GM18951 (cell line): ENCODE measurements at regions not wholly inside any gene's neighbourhood (a gene's known extent, or its start where the extent isn't known, plus 50 kb on each side); places are given as distances from the start of the nearest gene placed in this dataset.
"Not testable (repeated sequence)": the region's sequence is repeated elsewhere in the genome, so short reads cannot be mapped to it uniquely, and the experiment has no call there.

Source experiments
- POLR2A ChIP-seq: IDR thresholded peaks from 4 replicates; pipeline ENCODE4 v1.6.1; 2011; ENCODE audit warnings: mild to moderate bottlenecking; ENCODE audit not compliant: insufficient read length, insufficient read depth; ENCODE audit errors: extremely low read depth
- in situ Hi-C: fragments of 300-500 bp; cut with MboI; formaldehyde crosslinking; loops from one replicate; pipeline ENCODE4 v1.12.0; 2022; ENCODE audit warnings: low sequenced_read_pairs, mixed read lengths, inconsistent platforms; ENCODE audit not compliant: unreplicated experiment

GRCh38 chr9:31996331-31996730, 388.1 kb upstream of the ACO1 start:
- TF ChIP-seq POLR2A = no peak
- in situ Hi-C loops = no loop called here

GRCh38 chr9:32004431-32005076, 379.9 kb upstream of the ACO1 start:
- in situ Hi-C loops = no loop called here

DNA sequence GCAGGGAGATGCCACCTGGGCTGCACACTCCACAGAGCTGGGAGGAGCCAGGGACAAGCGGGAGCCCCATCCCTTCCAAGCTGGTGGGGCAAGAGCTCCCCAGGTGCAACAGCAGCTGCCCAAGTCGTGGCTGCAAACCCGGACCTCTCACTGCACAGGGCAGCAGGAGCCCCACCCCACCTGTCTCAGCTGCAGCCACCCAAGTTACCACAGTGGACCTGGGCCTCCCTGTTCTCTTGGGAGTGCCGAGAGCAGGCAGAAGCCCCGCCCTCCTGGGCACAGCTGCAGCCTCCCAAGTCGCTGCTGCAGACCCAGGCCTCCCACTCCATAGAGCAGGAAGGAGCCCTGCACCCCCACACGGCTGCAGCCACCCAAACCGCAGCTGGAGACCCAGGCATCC, 374.1 kb upstream of the ACO1 start:
- in situ Hi-C loops = no loop called here

More at GRCh38 chr9:32004431-32005076, 379.9 kb upstream of the ACO1 start:
- no peak for TF ChIP-seq POLR2A

GRCh38 chr9:32011049-32011448, 373.4 kb upstream of the ACO1 start:
- no peak for TF ChIP-seq POLR2A
- in situ Hi-C loops = no loop called here

More for the DNA sequence above, 374.1 kb upstream of the ACO1 start:
- no peak for TF ChIP-seq POLR2A

DNA sequence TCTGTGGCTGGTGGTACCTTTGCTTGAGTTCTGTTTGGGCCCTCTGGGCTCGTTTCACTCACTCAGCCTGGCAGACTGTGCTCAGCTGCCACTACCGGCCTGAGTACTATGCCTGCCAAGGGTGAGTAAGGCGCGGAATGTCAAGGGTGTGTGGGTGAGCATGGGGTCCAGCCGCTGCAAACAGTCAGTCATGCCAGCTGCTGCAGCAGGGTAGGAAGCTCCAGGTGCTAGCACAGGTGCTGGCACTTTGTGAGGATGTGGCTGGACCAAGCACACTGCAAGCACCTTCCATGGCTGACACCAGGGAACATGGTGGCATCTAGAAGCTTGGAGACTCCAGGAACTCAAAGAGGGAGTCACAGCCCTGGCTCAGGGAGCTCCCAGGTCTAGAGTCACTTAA, 368.6 kb upstream of the ACO1 start:
- TF ChIP-seq POLR2A = no peak
- in situ Hi-C loops = no loop called here

DNA sequence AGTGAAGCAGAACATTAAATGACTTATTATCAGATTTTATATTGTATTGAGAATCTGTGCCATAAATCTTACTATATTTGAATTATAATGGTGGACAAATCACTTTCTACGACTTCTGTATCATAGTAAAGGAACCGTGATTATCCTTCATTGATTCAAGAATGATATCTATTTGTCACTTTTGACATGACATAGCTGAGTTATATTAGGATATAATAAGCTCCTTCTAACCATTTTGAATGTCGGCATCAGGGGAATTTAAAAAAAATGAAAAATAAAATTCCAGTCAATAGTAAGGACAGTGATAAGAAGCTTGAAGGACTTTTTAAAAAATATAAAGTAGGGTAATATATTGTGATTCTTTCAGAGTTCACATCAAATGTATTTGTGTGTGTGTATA, 338.9 kb upstream of the ACO1 start:
- in situ Hi-C loops = no loop called here
- TF ChIP-seq POLR2A = no peak

DNA sequence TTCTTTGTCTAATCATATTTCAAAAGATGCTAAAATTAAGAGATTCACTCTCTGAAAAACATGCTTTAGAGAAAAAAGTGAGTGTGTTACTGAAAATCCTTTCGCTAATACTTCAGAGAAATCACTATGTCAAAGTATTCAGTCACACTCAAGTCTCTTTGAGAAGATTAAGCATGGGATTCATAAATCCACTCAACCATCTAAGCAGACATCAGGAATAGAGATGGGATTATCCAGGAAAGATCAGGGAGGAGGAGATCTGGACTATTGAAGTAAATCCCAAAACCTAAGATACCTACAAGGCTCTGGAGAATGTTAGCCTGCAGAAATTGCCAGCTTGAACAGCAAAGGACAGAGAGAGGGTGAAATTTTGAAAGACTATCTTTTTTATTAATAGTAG, 317.2 kb upstream of the ACO1 start:
- in situ Hi-C loops = no loop called here
- no peak for TF ChIP-seq POLR2A

DNA sequence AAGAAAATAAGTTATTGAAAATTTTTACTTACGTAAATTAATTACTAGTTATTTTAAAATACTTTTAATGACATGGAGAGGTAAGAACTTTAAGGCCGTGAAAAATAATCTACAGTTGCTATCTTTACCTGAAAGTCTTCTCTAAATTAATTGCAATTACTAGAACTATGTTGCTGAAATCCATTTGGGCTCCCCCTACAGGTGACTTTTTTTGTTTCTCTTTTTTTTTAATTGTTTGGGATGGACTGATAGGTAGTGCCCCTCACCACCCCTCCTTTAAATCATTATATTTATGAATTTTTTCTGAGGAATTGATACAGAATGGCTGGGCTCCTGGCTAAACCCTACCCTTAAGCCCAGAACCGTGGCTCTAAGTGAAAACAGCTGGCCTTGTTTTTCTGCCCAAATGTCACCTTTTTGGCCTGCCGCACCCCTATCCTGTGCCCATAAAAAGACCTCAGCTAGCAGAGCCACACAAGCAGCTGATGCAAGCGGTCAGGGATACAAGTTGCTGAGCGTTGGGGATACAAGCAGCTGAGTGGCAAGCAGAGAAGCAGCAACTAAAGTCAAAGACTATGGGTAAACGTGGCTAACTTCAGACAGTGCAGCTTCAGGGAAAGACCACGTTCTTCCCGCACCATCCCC, 315.2 kb upstream of the ACO1 start:
- TF ChIP-seq POLR2A = no peak
- in situ Hi-C loops = no loop called here

GRCh38 chr9:32069969-32070368, 314.5 kb upstream of the ACO1 start:
- no peak for TF ChIP-seq POLR2A
- in situ Hi-C loops = no loop called here

- TF ChIP-seq POLR2A = no peak
- in situ Hi-C loops = no loop called here
These were observed 311.9 kb upstream of the ACO1 start for GRCh38 chr9:32072570-32072969.

GRCh38 chr9:32092031-32092430, 292.4 kb upstream of the ACO1 start:
- in situ Hi-C loops = no loop called here
- no peak for TF ChIP-seq POLR2A

DNA sequence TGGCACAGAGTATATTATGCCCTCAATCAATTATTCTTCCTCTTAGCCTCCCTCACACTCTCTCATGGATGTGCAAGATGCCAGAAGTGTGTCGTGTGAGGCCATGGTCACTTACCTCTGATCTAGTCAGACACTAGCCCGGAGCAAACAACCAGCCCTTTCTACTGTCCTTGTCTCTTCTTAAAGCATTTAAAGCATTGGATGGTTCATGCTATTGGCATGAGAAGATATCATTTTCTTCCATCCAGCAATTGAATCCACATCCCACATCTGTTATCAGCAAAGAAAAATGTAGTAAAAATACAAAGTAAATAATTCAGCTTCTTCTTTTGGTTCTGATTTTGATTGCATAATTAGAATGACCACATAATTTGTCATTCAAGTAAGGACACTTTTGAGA, 267.2 kb upstream of the ACO1 start:
- no peak for TF ChIP-seq POLR2A
- in situ Hi-C loops = no loop called here

DNA sequence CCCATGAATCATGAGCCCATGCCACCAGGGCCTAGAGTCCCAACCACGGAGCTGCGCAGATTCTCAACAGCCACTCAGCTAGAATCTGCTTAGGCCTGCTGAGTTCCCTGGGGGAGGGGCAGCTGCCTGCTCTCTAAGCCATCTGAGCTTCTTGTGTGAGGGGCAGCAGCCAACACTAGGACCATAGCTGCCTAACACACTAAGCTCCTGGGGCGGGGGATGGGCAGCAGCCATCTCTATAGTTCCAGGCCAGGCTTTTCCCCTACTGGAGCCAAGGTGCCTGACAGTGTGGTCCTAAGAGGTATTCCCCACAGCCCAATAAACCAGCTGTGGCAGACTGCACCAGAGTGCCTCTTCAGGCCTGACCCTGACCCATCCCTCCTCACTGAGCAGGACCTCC, 255.9 kb upstream of the ACO1 start:
- no peak for TF ChIP-seq POLR2A
- in situ Hi-C loops = no loop called here

DNA sequence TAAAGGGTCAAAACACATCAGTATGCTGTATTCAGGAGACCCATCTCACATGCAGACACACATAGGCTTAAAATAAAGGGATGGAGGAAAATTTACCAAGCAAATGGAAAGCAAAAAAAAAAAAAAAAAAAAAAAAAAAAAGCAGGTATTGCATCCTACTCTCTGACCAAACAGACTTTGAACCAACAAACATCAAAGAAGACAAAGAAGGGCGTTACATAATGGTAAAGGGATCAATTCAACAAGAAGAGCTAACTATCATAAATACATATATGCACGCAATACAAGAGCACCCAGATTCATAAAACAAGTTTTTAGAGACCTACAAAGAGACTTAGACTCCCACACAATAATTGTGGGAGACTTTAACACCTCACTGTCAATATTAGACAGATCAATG, 253.7 kb upstream of the ACO1 start:
- in situ Hi-C loops = not testable (repeated sequence)
